GM23248 (cell line): ENCODE measurements at regions not wholly inside any gene's neighbourhood (a gene's known extent, or its start where the extent isn't known, plus 50 kb on each side); places are given as distances from the start of the nearest gene placed in this dataset.
A peak's percentile ranks its signal among the peaks of the same experiment; 100 is the strongest.

Experiments used
- DNase-seq: peaks from one replicate; pipeline ENCODE4 v3.0.0-alpha.2; 2015
- H2AFZ ChIP-seq: fragments of 200-600 bp; sonication (generic); 2 replicates; pipeline ENCODE4 v1.6.1; 2016; ENCODE audit warnings: antibody characterized with exemption
- H3F3A ChIP-seq: fragments of 200-600 bp; sonication (generic); 2 replicates; pipeline ENCODE4 v1.6.1; 2016; ENCODE audit warnings: mild to moderate bottlenecking, antibody characterized with exemption, mixed run types; ENCODE audit not compliant: insufficient read depth
- H3K27ac ChIP-seq: fragments of 200-600 bp; sonication (generic); 2 replicates; pipeline ENCODE4 v1.5.1; 2016; ENCODE audit warnings: mild to moderate bottlenecking
- H3K27me3 ChIP-seq: fragments of 200-600 bp; sonication (generic); replicated peaks from 2 replicates; pipeline ENCODE4 v1.6.1; 2016; ENCODE audit warnings: mild to moderate bottlenecking; ENCODE audit not compliant: insufficient read depth
- H3K36me3 ChIP-seq: fragments of 200-600 bp; sonication (generic); 2 replicates; pipeline ENCODE4 v1.6.1; 2016; ENCODE audit warnings: low read depth, mild to moderate bottlenecking
- H3K4me1 ChIP-seq: fragments of 200-600 bp; sonication (generic); 2 replicates; pipeline ENCODE4 v1.6.1; 2016; ENCODE audit warnings: mild to moderate bottlenecking; ENCODE audit not compliant: insufficient read depth
- H3K4me2 ChIP-seq: fragments of 200-600 bp; sonication (generic); one replicate; pipeline ENCODE4 v1.6.1; 2016; ENCODE audit warnings: mild to moderate bottlenecking; ENCODE audit not compliant: unreplicated experiment
- H3K4me3 ChIP-seq: fragments of 200-600 bp; sonication (generic); 2 replicates; pipeline ENCODE4 v1.5.1; 2016; ENCODE audit warnings: mild to moderate bottlenecking
- H3K79me2 ChIP-seq: fragments of 200-600 bp; sonication (generic); 2 replicates; pipeline ENCODE4 v1.6.1; 2016; ENCODE audit warnings: mild to moderate bottlenecking; ENCODE audit not compliant: insufficient read depth
- H3K9ac ChIP-seq: fragments of 200-600 bp; sonication (generic); 2 replicates; pipeline ENCODE4 v1.6.1; 2016; ENCODE audit warnings: mild to moderate bottlenecking
- H3K9me2 ChIP-seq: fragments of 200-600 bp; sonication (generic); 2 replicates; pipeline ENCODE4 v1.6.1; 2016; ENCODE audit warnings: mixed run types, mild to moderate bottlenecking, moderate library complexity; ENCODE audit not compliant: insufficient read depth
- H3K9me3 ChIP-seq: fragments of 200-600 bp; sonication (generic); one replicate; pipeline ENCODE4 v1.6.1; 2017; ENCODE audit warnings: low read depth
- H4K20me1 ChIP-seq: fragments of 200-600 bp; sonication (generic); 2 replicates; pipeline ENCODE4 v1.6.0; 2016; ENCODE audit not compliant: insufficient read depth
- EZH2 ChIP-seq: fragments of 200-600 bp; sonication (generic); IDR thresholded peaks from 2 replicates; pipeline ENCODE4 v1.6.1; 2018; ENCODE audit warnings: antibody characterized with exemption, mild to moderate bottlenecking; ENCODE audit not compliant: insufficient read depth, poor library complexity, severe bottlenecking
- EZH2phosphoT487 ChIP-seq: fragments of 200-600 bp; sonication (generic); IDR thresholded peaks from 2 replicates; pipeline ENCODE4 v1.6.1; 2018; ENCODE audit warnings: antibody characterized with exemption, moderate library complexity, mild to moderate bottlenecking, low read depth; ENCODE audit not compliant: insufficient read depth
- WGBS, 2 experiments: methylation state at CpG; one replicate each; pipeline ENCODE4 v1.1.6; 2015 to 2017; ENCODE audit warnings: low lambda C conversion rate in 2 of 2, low coverage in 1 of 2; ENCODE audit errors: missing lambda C conversion rate in 2 of 2; 5-methylcytosine and 5-hydroxymethylcytosine counted together
- in situ Hi-C: fragments of 300-500 bp; cut with MboI; formaldehyde crosslinking; loops from 2 replicates; pipeline ENCODE4 v1.15.0; 2020

- Histone ChIP-seq H3K4me1 (peaks cover 14% of the 10 kb centered on the region), H3K4me2 (peak overlapping the region; percentile 72), H3K9me2 (no peaks in the 10 kb centered on the region), H3K9me3 (no peaks in the 10 kb centered on the region), H3K27ac (peak overlapping the region; percentile 55; the same call in 1 of the 2 replicates), H2AFZ (no peak overlapping the region), H3K9ac (no peak overlapping the region), H3K27me3 (no peaks in the 10 kb centered on the region), H3F3A (no peaks in the 10 kb centered on the region), H3K36me3 (no peaks in the 10 kb centered on the region), H3K4me3 (no peak overlapping the region), H3K79me2 (no peaks in the 10 kb centered on the region), H4K20me1 (no peaks in the 10 kb centered on the region)
- in situ Hi-C loops: no loop called here
- TF ChIP-seq EZH2: no peak
- TF ChIP-seq EZH2phosphoT487: no peak
- no peak for DNase-seq
Observed at GRCh38 chr5:52727020-52727419, 60.7 kb upstream of the ITGA1 start.

- H3K27ac ChIP-seq: peak overlapping the region; percentile 55
- peak; percentile 91 for DNase-seq
- peak overlapping the region; percentile 34; the same call in 1 of the 2 replicates for H3K9ac ChIP-seq
- H3K4me1 ChIP-seq: peaks cover 14% of the 10 kb centered on the region
- in situ Hi-C loops: no loop called here
- no peaks in the 10 kb centered on the region for H3K27me3 ChIP-seq
- H3K9me2 ChIP-seq: no peaks in the 10 kb centered on the region
- peak overlapping the region; percentile 72 for H3K4me2 ChIP-seq
- WGBS, 2 experiments: 2 to 4% methylated on average over 6 of the region's 6 CpGs
- H3F3A ChIP-seq: no peaks in the 10 kb centered on the region
- no peaks in the 10 kb centered on the region for H4K20me1 ChIP-seq
- no peaks in the 10 kb centered on the region for H3K79me2 ChIP-seq
- TF ChIP-seq EZH2 (no peak), EZH2phosphoT487 (no peak)
- peak overlapping the region; percentile 70 for H2AFZ ChIP-seq
- H3K36me3 ChIP-seq: no peaks in the 10 kb centered on the region
- H3K4me3 ChIP-seq: peak overlapping the region; percentile 38
- no peaks in the 10 kb centered on the region for H3K9me3 ChIP-seq
Observed at GRCh38 chr5:52727576-52727975, 60.1 kb upstream of the ITGA1 start.

DNA sequence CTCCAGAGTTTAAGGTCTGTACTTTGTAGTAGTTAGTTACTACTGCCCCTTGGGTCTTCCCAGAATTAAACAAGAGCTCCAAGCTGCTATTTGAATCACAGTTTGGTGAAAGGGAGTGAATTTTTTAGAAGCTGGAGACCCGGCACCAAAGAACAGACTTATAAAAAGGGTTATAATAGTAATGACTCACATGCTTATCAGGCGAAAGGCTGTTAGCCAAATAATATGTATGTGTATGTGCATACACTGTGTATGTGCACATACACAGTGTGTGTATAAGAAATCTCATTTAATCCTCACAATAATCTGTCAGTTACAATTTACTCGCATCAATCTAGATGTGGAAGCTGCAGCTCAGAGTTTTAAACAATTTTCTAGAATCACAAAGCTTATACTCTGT is 59.5 kb upstream of the ITGA1 start:
- in situ Hi-C loops: no loop called here
- no peak overlapping the region for H3K4me3 ChIP-seq
- peak overlapping the region; percentile 70 for H2AFZ ChIP-seq
- no peaks in the 10 kb centered on the region for H3K27me3 ChIP-seq
- H3K9me2 ChIP-seq: no peaks in the 10 kb centered on the region
- peak overlapping the region; percentile 72 for H3K4me2 ChIP-seq
- no peaks in the 10 kb centered on the region for H3K36me3 ChIP-seq
- peak overlapping the region; percentile 22; the same call in 1 of the 2 replicates for H3K9ac ChIP-seq
- WGBS, 2 experiments: 92 to 95% methylated on average over 3 of the region's 3 CpGs
- no peak for TF ChIP-seq EZH2phosphoT487
- no peak for TF ChIP-seq EZH2
- H4K20me1 ChIP-seq: no peaks in the 10 kb centered on the region
- DNase-seq: no peak
- H3K9me3 ChIP-seq: no peaks in the 10 kb centered on the region
- peaks cover 14% of the 10 kb centered on the region for H3K4me1 ChIP-seq
- peak overlapping the region; percentile 55 for H3K27ac ChIP-seq
- H3K79me2 ChIP-seq: no peaks in the 10 kb centered on the region
- no peaks in the 10 kb centered on the region for H3F3A ChIP-seq

DNA sequence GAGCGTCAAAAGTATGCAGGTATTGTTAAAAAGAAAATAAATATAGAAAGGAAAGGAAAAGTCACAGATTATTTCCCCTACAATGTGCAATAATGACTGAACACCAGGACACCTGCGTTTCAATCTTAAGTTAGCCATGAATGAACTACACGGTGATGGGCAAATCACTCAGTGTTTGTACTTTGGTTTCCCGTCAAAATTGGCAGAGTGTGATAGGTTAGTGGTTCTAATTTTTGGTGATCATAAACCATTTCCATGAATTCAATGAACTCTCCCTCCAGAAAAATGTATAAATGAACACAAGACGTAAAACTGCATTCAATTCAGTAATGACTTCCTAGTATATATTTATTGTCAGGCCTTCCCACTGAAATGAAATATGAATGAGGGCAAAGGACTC is 59.0 kb upstream of the ITGA1 start:
- H3F3A ChIP-seq: no peaks in the 10 kb centered on the region
- DNase-seq: no peak
- no peak overlapping the region for H3K4me3 ChIP-seq
- H3K9me2 ChIP-seq: no peaks in the 10 kb centered on the region
- H3K9ac ChIP-seq: no peak overlapping the region
- no peak overlapping the region for H3K27ac ChIP-seq
- H3K36me3 ChIP-seq: no peaks in the 10 kb centered on the region
- H4K20me1 ChIP-seq: no peaks in the 10 kb centered on the region
- TF ChIP-seq EZH2 (no peak), EZH2phosphoT487 (no peak)
- no peaks in the 10 kb centered on the region for H3K27me3 ChIP-seq
- no peaks in the 10 kb centered on the region for H3K9me3 ChIP-seq
- H3K4me1 ChIP-seq: peaks cover 14% of the 10 kb centered on the region
- in situ Hi-C loops: no loop called here
- whole genome bisulfite sequencing, 2 experiments: 87 to 92% methylated on average over 5 of the region's 5 CpGs
- no peak overlapping the region for H3K4me2 ChIP-seq
- no peaks in the 10 kb centered on the region for H3K79me2 ChIP-seq
- no peak overlapping the region for H2AFZ ChIP-seq
